OCI-LY1 (cell line): ENCODE measurements at regions not wholly inside any gene's neighbourhood (a gene's known extent, or its start where the extent isn't known, plus 50 kb on each side); places are given as distances from the start of the nearest gene placed in this dataset.

Experiments
- H2AFZ ChIP-seq: fragments of 200-600 bp; sonication (generic), shearing (Covaris generic); 2 replicates; pipeline ENCODE4 v1.6.0; 2014; ENCODE audit warnings: antibody characterized with exemption, mild to moderate bottlenecking, low read length
- H3F3A ChIP-seq: fragments of 200-600 bp; sonication (generic), shearing (Covaris generic); 2 replicates; pipeline ENCODE4 v1.6.0; 2014; ENCODE audit warnings: mild to moderate bottlenecking, antibody characterized with exemption, low read length, moderate library complexity; ENCODE audit not compliant: insufficient read depth
- H3K27ac ChIP-seq: fragments of 200-600 bp; sonication (generic); 2 replicates; pipeline ENCODE4 v1.5.1; 2014; ENCODE audit warnings: low read length, mixed run types, mild to moderate bottlenecking, low read depth; ENCODE audit not compliant: poor library complexity, severe bottlenecking
- H3K27me3 ChIP-seq: fragments of 200-600 bp; sonication (generic); 2 replicates; pipeline ENCODE4 v1.6.0; 2014; ENCODE audit warnings: antibody characterized with exemption, mild to moderate bottlenecking, low read length, moderate library complexity; ENCODE audit not compliant: insufficient read depth
- H3K36me3 ChIP-seq: fragments of 200-600 bp; sonication (generic); 2 replicates; pipeline ENCODE4 v1.6.1; 2014; ENCODE audit warnings: mild to moderate bottlenecking, antibody characterized with exemption, low read length, moderate library complexity, mixed read lengths; ENCODE audit not compliant: insufficient read depth
- H3K4me1 ChIP-seq: fragments of 200-600 bp; sonication (generic); 2 replicates; pipeline ENCODE4 v1.5.1; 2014; ENCODE audit warnings: mild to moderate bottlenecking, low read length, moderate library complexity; ENCODE audit not compliant: insufficient read depth, severe bottlenecking
- H3K4me2 ChIP-seq: fragments of 200-600 bp; sonication (generic), shearing (Covaris generic); 2 replicates; pipeline ENCODE4 v1.6.1; 2014; ENCODE audit warnings: low read length
- H3K4me3 ChIP-seq: fragments of 200-600 bp; sonication (generic); 2 replicates; pipeline ENCODE4 v1.5.1; 2014; ENCODE audit warnings: low read length, low read depth, mild to moderate bottlenecking, mixed read lengths; ENCODE audit not compliant: poor library complexity, severe bottlenecking
- H3K79me2 ChIP-seq: fragments of 200-600 bp; shearing (Covaris generic); 2 replicates; pipeline ENCODE4 v1.6.1; 2016; ENCODE audit warnings: mixed run types, low read length, mixed read lengths; ENCODE audit not compliant: insufficient read depth
- H3K9ac ChIP-seq: fragments of 200-600 bp; sonication (generic), shearing (Covaris generic); 2 replicates; pipeline ENCODE4 v1.6.1; 2014; ENCODE audit warnings: mild to moderate bottlenecking, low read length, mixed read lengths
- H3K9me2 ChIP-seq: fragments of 200-600 bp; sonication (generic), shearing (Covaris generic); 2 replicates; pipeline ENCODE4 v1.6.1; 2014; ENCODE audit warnings: low read depth, mild to moderate bottlenecking, low read length, mixed read lengths
- H3K9me3 ChIP-seq: fragments of 200-600 bp; shearing (Covaris generic); 2 replicates; pipeline ENCODE4 v1.6.1; 2014; ENCODE audit warnings: low read length, mixed read lengths
- H4K20me1 ChIP-seq: fragments of 200-600 bp; sonication (generic), shearing (Covaris generic); 2 replicates; pipeline ENCODE4 v1.6.0; 2016; ENCODE audit warnings: mild to moderate bottlenecking, low read length; ENCODE audit not compliant: insufficient read depth
- CTCF ChIP-seq: fragments of 200-600 bp; sonication (generic), shearing (Covaris generic); IDR thresholded peaks from 2 replicates; pipeline ENCODE4 v1.5.1; 2017; ENCODE audit warnings: mild to moderate bottlenecking, antibody characterized with exemption, low read length, moderate library complexity, mixed read lengths
- EZH2 ChIP-seq: fragments of 200-600 bp; sonication (generic), shearing (Covaris generic); IDR thresholded peaks from 2 replicates; pipeline ENCODE4 v1.8.0; 2017; ENCODE audit warnings: borderline replicate concordance, mixed run types, mild to moderate bottlenecking, antibody characterized with exemption, low read length, moderate library complexity, mixed read lengths

- Histone ChIP-seq H3K36me3 (no peaks in the 10 kb centered on the region), H3K79me2 (no peaks in the 10 kb centered on the region), H3K4me1 (no peaks in the 10 kb centered on the region), H3K9ac (no peak overlapping the region), H2AFZ (no peak overlapping the region), H3K9me2 (no peaks in the 10 kb centered on the region), H3K4me2 (no peak overlapping the region), H3K9me3 (no peaks in the 10 kb centered on the region), H4K20me1 (no peaks in the 10 kb centered on the region), H3K27me3 (no peaks in the 10 kb centered on the region), H3K4me3 (no peak overlapping the region), H3F3A (no peaks in the 10 kb centered on the region), H3K27ac (no peak overlapping the region)
- TF ChIP-seq EZH2 (no peak), CTCF (no peak)
These were observed 218.1 kb downstream of the PTEN start for GRCh38 chr10:88081457-88082054.

- Histone ChIP-seq H3K27ac (no peak overlapping the region), H3K9me3 (no peaks in the 10 kb centered on the region), H3K9me2 (no peaks in the 10 kb centered on the region), H4K20me1 (no peaks in the 10 kb centered on the region), H3K27me3 (no peaks in the 10 kb centered on the region), H3K9ac (no peak overlapping the region), H3K4me2 (no peak overlapping the region), H3F3A (no peaks in the 10 kb centered on the region), H2AFZ (no peak overlapping the region), H3K36me3 (no peaks in the 10 kb centered on the region), H3K4me1 (no peaks in the 10 kb centered on the region), H3K79me2 (no peaks in the 10 kb centered on the region), H3K4me3 (no peak overlapping the region)
- TF ChIP-seq CTCF (no peak), EZH2 (no peak)
These were observed 219.0 kb downstream of the PTEN start for GRCh38 chr10:88082391-88082790.

GRCh38 chr10:88082806-88083596 is 219.6 kb downstream of the PTEN start:
- no peaks in the 10 kb centered on the region for H3K27me3 ChIP-seq
- no peak overlapping the region for H2AFZ ChIP-seq
- no peaks in the 10 kb centered on the region for H3K79me2 ChIP-seq
- H3K4me3 ChIP-seq = no peak overlapping the region
- H4K20me1 ChIP-seq = no peaks in the 10 kb centered on the region
- H3F3A ChIP-seq = no peaks in the 10 kb centered on the region
- H3K27ac ChIP-seq = no peak overlapping the region
- H3K9me3 ChIP-seq = no peaks in the 10 kb centered on the region
- TF ChIP-seq EZH2 (no peak), CTCF (no peak)
- H3K4me1 ChIP-seq = no peaks in the 10 kb centered on the region
- no peaks in the 10 kb centered on the region for H3K36me3 ChIP-seq
- H3K4me2 ChIP-seq = no peak overlapping the region
- H3K9me2 ChIP-seq = no peaks in the 10 kb centered on the region
- H3K9ac ChIP-seq = no peak overlapping the region
